Vagina (tissue), 2 donors: ENCODE measurements at regions not wholly inside any gene's neighbourhood (a gene's known extent, or its start where the extent isn't known, plus 50 kb on each side); places are given as distances from the start of the nearest gene placed in this dataset.

ENCODE experiments used
- CTCF ChIP-seq, 3 experiments: fragments of 450-650 bp in 2 of 3; fragments of 200-600 bp in 1 of 3; sonication (generic) in 1 of 3; IDR thresholded peaks; one replicate each; pipeline ENCODE4 v1.5.1; 2017 to 2019; ENCODE audit warnings: antibody characterized with exemption in 3 of 3, mild to moderate bottlenecking in 2 of 3, moderate library complexity in 2 of 3
- POLR2A ChIP-seq, 2 donors: fragments of 450-650 bp; IDR thresholded peaks; one replicate each; pipeline ENCODE4 v1.6.1; 2017; ENCODE audit warnings: antibody characterized with exemption in 2 of 2, mild to moderate bottlenecking in 2 of 2, moderate library complexity in 2 of 2

GRCh38 chr4:185894481-185894880, 82.5 kb upstream of the SORBS2 start:
- TF ChIP-seq CTCF (IDR thresholded peaks at IDR 0.05): no peak
- no peak for TF ChIP-seq POLR2A (IDR thresholded peaks at IDR 0.05)
